Gastroesophageal sphincter (tissue), 3 donors: ENCODE measurements at regions not wholly inside any gene's neighbourhood (a gene's known extent, or its start where the extent isn't known, plus 50 kb on each side); places are given as distances from the start of the nearest gene placed in this dataset.

Source experiments
- POLR2AphosphoS5 ChIP-seq: sonication (generic); formaldehyde crosslinking; IDR thresholded peaks from one replicate; pipeline ENCODE4 v1.6.1; 2017; ENCODE audit warnings: antibody characterized with exemption
- TF ChIP-seq, protein P1 (sequence below), 4 experiments: fragments of 200-600 bp in 2 of 4; fragments of 450-650 bp in 2 of 4; sonication (generic) in 1 of 4; IDR thresholded peaks; one replicate each; pipeline ENCODE4 v1.5.1; 2017 to 2019; ENCODE audit warnings: antibody characterized with exemption in 4 of 4, mild to moderate bottlenecking in 2 of 4, moderate library complexity in 2 of 4

DNA sequence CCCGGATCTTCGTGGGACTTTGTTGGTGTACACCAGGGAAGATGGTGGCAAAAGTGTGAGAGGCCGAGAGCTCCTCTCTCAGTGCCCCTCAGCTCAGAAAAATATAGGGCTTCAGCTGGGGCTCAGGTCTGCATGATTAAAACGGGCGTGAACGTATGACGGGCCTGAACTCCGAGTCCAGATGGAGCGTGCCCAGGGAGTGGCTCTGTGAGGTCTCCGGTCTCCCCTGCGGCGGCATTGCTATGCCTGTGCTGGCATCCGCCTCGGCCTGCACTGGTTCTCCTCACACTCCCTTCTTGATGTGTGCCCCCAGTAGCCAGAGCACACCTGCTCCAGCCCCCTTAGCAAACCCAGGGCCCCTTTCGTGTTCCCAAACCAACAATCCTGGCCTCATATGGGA lies 82.0 kb downstream of the TEX29 start:
- TF ChIP-seq, protein P1, sequence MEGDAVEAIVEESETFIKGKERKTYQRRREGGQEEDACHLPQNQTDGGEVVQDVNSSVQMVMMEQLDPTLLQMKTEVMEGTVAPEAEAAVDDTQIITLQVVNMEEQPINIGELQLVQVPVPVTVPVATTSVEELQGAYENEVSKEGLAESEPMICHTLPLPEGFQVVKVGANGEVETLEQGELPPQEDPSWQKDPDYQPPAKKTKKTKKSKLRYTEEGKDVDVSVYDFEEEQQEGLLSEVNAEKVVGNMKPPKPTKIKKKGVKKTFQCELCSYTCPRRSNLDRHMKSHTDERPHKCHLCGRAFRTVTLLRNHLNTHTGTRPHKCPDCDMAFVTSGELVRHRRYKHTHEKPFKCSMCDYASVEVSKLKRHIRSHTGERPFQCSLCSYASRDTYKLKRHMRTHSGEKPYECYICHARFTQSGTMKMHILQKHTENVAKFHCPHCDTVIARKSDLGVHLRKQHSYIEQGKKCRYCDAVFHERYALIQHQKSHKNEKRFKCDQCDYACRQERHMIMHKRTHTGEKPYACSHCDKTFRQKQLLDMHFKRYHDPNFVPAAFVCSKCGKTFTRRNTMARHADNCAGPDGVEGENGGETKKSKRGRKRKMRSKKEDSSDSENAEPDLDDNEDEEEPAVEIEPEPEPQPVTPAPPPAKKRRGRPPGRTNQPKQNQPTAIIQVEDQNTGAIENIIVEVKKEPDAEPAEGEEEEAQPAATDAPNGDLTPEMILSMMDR (IDR thresholded peaks at IDR 0.05): no peak
- no peak for TF ChIP-seq POLR2AphosphoS5
